Neuronal stem cell (in vitro differentiated cells): ENCODE measurements at regions not wholly inside any gene's neighbourhood (a gene's known extent, or its start where the extent isn't known, plus 50 kb on each side); places are given as distances from the start of the nearest gene placed in this dataset.
A peak's percentile ranks its signal among the peaks of the same experiment; 100 is the strongest.
"Not testable (repeated sequence)": the region's sequence is repeated elsewhere in the genome, so short reads cannot be mapped to it uniquely, and the experiment has no call there.

Source experiments
- DNase-seq: peaks from one replicate; pipeline ENCODE4 v3.0.0-alpha.2; 2013; ENCODE audit warnings: low spot score
- H2AFZ ChIP-seq: one replicate; pipeline ENCODE4 v1.6.1; 2013; ENCODE audit warnings: mild to moderate bottlenecking, low read length, inconsistent platforms
- H2AK5ac ChIP-seq: 2 replicates; pipeline ENCODE4 v1.6.1; 2013; ENCODE audit warnings: low read depth, mild to moderate bottlenecking, inconsistent platforms, low read length, moderate library complexity, mixed read lengths
- H2BK120ac ChIP-seq: 2 replicates; pipeline ENCODE4 v1.6.1; 2013; ENCODE audit warnings: low read depth, mild to moderate bottlenecking, inconsistent platforms, low read length, moderate library complexity, mixed read lengths
- H2BK12ac ChIP-seq: one replicate; pipeline ENCODE4 v1.6.1; 2013; ENCODE audit warnings: low read length, inconsistent platforms
- H2BK15ac ChIP-seq: 2 replicates; pipeline ENCODE4 v1.6.1; 2013; ENCODE audit warnings: mild to moderate bottlenecking, low read length, inconsistent platforms, mixed read lengths
- H2BK5ac ChIP-seq: one replicate; pipeline ENCODE4 v1.6.1; 2013; ENCODE audit warnings: inconsistent platforms, mild to moderate bottlenecking, low read length, moderate library complexity
- H3K14ac ChIP-seq: one replicate; pipeline ENCODE4 v1.6.1; 2013; ENCODE audit warnings: low read length, inconsistent platforms
- H3K18ac ChIP-seq: 2 replicates; pipeline ENCODE4 v1.6.1; 2013; ENCODE audit warnings: low read length, inconsistent platforms
- H3K23ac ChIP-seq: 2 replicates; pipeline ENCODE4 v1.6.1; 2013; ENCODE audit warnings: low read depth, mild to moderate bottlenecking, mixed read lengths, low read length, inconsistent platforms; ENCODE audit not compliant: poor library complexity
- H3K27ac ChIP-seq: replicated peaks from 3 replicates; pipeline ENCODE4 v1.5.1; 2013; ENCODE audit warnings: low read length, inconsistent platforms
- H3K27me3 ChIP-seq, 3 experiments: 2 replicates each; pipeline ENCODE4 v1.6.1; 2013; ENCODE audit warnings: low read length in 3 of 3, mild to moderate bottlenecking in 2 of 3, inconsistent platforms in 1 of 3, low read depth in 1 of 3, mixed read lengths in 1 of 3, moderate library complexity in 1 of 3; ENCODE audit not compliant: control insufficient read depth in 3 of 3, insufficient read depth in 3 of 3
- H3K36me3 ChIP-seq, 2 donors: replicated peaks in 1 of 2; 2 replicates each; pipeline ENCODE4 v1.6.1; 2013; ENCODE audit warnings: low read length in 2 of 2; ENCODE audit not compliant: control insufficient read depth in 2 of 2, insufficient read depth in 2 of 2
- H3K4ac ChIP-seq: 2 replicates; pipeline ENCODE4 v1.6.1; 2013; ENCODE audit warnings: inconsistent platforms, mild to moderate bottlenecking, low read length, moderate library complexity
- H3K4me1 ChIP-seq, 2 donors: 1 replicate in 1 of 2; 2 replicates in 1 of 2; pipeline ENCODE4 v1.6.1; 2013; ENCODE audit warnings: low read length in 2 of 2, low read depth in 1 of 2; ENCODE audit not compliant: control insufficient read depth in 2 of 2, insufficient read depth in 1 of 2
- H3K4me2 ChIP-seq: one replicate; pipeline ENCODE4 v1.6.1; 2013; ENCODE audit warnings: mild to moderate bottlenecking, low read length, inconsistent platforms; ENCODE audit not compliant: insufficient read depth, poor library complexity, severe bottlenecking
- H3K4me3 ChIP-seq, 2 donors: 2 replicates each; pipeline ENCODE4 v1.5.1; 2013; ENCODE audit warnings: low read length in 2 of 2, mild to moderate bottlenecking in 2 of 2, inconsistent platforms in 1 of 2, moderate library complexity in 1 of 2
- H3K79me1 ChIP-seq: one replicate; pipeline ENCODE4 v1.6.1; 2013; ENCODE audit warnings: low read depth, mild to moderate bottlenecking, inconsistent platforms, low read length, moderate library complexity
- H3K9ac ChIP-seq: one replicate; pipeline ENCODE4 v1.6.1; 2013; ENCODE audit warnings: mild to moderate bottlenecking, low read depth, low read length, inconsistent platforms; ENCODE audit not compliant: poor library complexity
- H3K9me3 ChIP-seq, 2 donors: replicated peaks in 1 of 2; 2 replicates each; pipeline versions ENCODE3 to v1.6.1; 2013; ENCODE audit warnings: low read length in 2 of 2, mild to moderate bottlenecking in 2 of 2, inconsistent platforms in 1 of 2, low read depth in 1 of 2, mixed read lengths in 1 of 2, moderate library complexity in 1 of 2; ENCODE audit not compliant: control insufficient read depth in 2 of 2, insufficient read depth in 1 of 2
- H4K8ac ChIP-seq: one replicate; pipeline ENCODE4 v1.6.1; 2013; ENCODE audit warnings: low read depth, mild to moderate bottlenecking, inconsistent platforms, low read length, moderate library complexity
- H4K91ac ChIP-seq: one replicate; pipeline ENCODE4 v1.6.1; 2013; ENCODE audit warnings: low read length, low read depth, mild to moderate bottlenecking, inconsistent platforms; ENCODE audit not compliant: poor library complexity
- WGBS, 2 donors: extraction: QIAGEN DNeasy Blood & Tissue Kit; methylation state at CpG; one replicate each; pipeline ENCODE4 v1.1.7; 2013; ENCODE audit warnings: missing lambda C conversion rate in 2 of 2, mixed read lengths in 1 of 2; ENCODE audit not compliant: insufficient read length in 2 of 2, insufficient replicate concordance in 1 of 2; ENCODE audit errors: extremely low coverage in 2 of 2; 5-methylcytosine and 5-hydroxymethylcytosine counted together

GRCh38 chr4:127015667-127016117, 617.1 kb upstream of the INTU start:
- H3K27ac ChIP-seq: no peak overlapping the region
- no peak overlapping the region for H2BK12ac ChIP-seq
- H4K91ac ChIP-seq: no peak overlapping the region
- H3K27me3 ChIP-seq: no peaks in the 10 kb centered on the region
- H3K9ac ChIP-seq: no peak overlapping the region
- no peak overlapping the region for H2BK15ac ChIP-seq
- no peak overlapping the region for H3K4ac ChIP-seq
- no peak overlapping the region for H3K23ac ChIP-seq
- H3K14ac ChIP-seq: no peak overlapping the region
- no peak overlapping the region for H2BK120ac ChIP-seq
- no peaks in the 10 kb centered on the region for H3K36me3 ChIP-seq
- peaks cover 2 to 7% of the 10 kb centered on the region in 2 donors for H3K4me1 ChIP-seq
- H2AK5ac ChIP-seq: no peak overlapping the region
- peak; percentile 42 for DNase-seq
- no peak overlapping the region for H3K18ac ChIP-seq
- H2AFZ ChIP-seq: peak overlapping the region; percentile 84
- H3K79me1 ChIP-seq: no peaks in the 10 kb centered on the region
- H3K4me2 ChIP-seq: no peak overlapping the region
- H3K4me3 ChIP-seq: no peak overlapping the region
- WGBS, 2 donors: no CpG with 5 or more reads among the region's 5 CpGs
- H3K9me3 ChIP-seq: no peaks in the 10 kb centered on the region
- no peak overlapping the region for H2BK5ac ChIP-seq
- no peak overlapping the region for H4K8ac ChIP-seq

GRCh38 chr4:127018381-127018780, 614.4 kb upstream of the INTU start:
- no CpG with 5 or more reads among the region's 2 CpGs for whole genome bisulfite sequencing, 2 donors
- H3K4me3 ChIP-seq: no peak overlapping the region
- H3K4ac ChIP-seq: no peak overlapping the region
- H3K23ac ChIP-seq: no peak overlapping the region
- H2BK120ac ChIP-seq: no peak overlapping the region
- H3K9ac ChIP-seq: no peak overlapping the region
- H3K4me1 ChIP-seq: peaks cover 2 to 7% of the 10 kb centered on the region in 2 donors
- H2AFZ ChIP-seq: no peak overlapping the region
- no peaks in the 10 kb centered on the region for H3K79me1 ChIP-seq
- no peak overlapping the region for H2BK15ac ChIP-seq
- H3K9me3 ChIP-seq: no peaks in the 10 kb centered on the region
- H3K4me2 ChIP-seq: no peak overlapping the region
- H2BK5ac ChIP-seq: no peak overlapping the region
- H4K8ac ChIP-seq: no peak overlapping the region
- H3K27ac ChIP-seq: no peak overlapping the region
- DNase-seq: no peak
- no peaks in the 10 kb centered on the region for H3K27me3 ChIP-seq
- H3K18ac ChIP-seq: no peak overlapping the region
- no peak overlapping the region for H3K14ac ChIP-seq
- H3K36me3 ChIP-seq: no peaks in the 10 kb centered on the region
- no peak overlapping the region for H2BK12ac ChIP-seq
- H2AK5ac ChIP-seq: no peak overlapping the region
- H4K91ac ChIP-seq: no peak overlapping the region

- not testable (repeated sequence) for H2AFZ ChIP-seq, H3K23ac ChIP-seq, H3K4me3 ChIP-seq, H2BK5ac ChIP-seq, H3K79me1 ChIP-seq, H2BK12ac ChIP-seq, H2BK120ac ChIP-seq, H3K27me3 ChIP-seq, H3K14ac ChIP-seq, H4K91ac ChIP-seq, H3K4me2 ChIP-seq, H3K27ac ChIP-seq, DNase-seq, H3K4me1 ChIP-seq, H3K9me3 ChIP-seq, H3K36me3 ChIP-seq, H3K4ac ChIP-seq, H3K18ac ChIP-seq, H3K9ac ChIP-seq, H2BK15ac ChIP-seq, H4K8ac ChIP-seq, H2AK5ac ChIP-seq
- WGBS, 2 donors: no CpG with 5 or more reads among the region's 15 CpGs
These were observed 611.9 kb upstream of the INTU start for GRCh38 chr4:127020831-127021230.

- no peaks in the 10 kb centered on the region for H3K79me1 ChIP-seq
- H3K9me3 ChIP-seq: peaks cover 2 to 9% of the 10 kb centered on the region in 2 donors
- H3K27me3 ChIP-seq: no peaks in the 10 kb centered on the region
- H3K4me3 ChIP-seq: peak overlapping the region in 1 of 2 donors; percentile 11
- no peak overlapping the region for H3K4ac ChIP-seq
- H3K9ac ChIP-seq: no peak overlapping the region
- H2BK120ac ChIP-seq: no peak overlapping the region
- no peak overlapping the region for H3K4me2 ChIP-seq
- no peak for DNase-seq
- no peak overlapping the region for H2BK15ac ChIP-seq
- H4K91ac ChIP-seq: no peak overlapping the region
- no peak overlapping the region for H2AFZ ChIP-seq
- no peak overlapping the region for H3K14ac ChIP-seq
- no peak overlapping the region for H2BK5ac ChIP-seq
- peak overlapping the region; percentile 58 for H2BK12ac ChIP-seq
- H3K23ac ChIP-seq: no peak overlapping the region
- H4K8ac ChIP-seq: no peak overlapping the region
- no peak overlapping the region for H3K27ac ChIP-seq
- no peaks in the 10 kb centered on the region for H3K4me1 ChIP-seq
- no CpG with 5 or more reads among the region's 3 CpGs for WGBS, 2 donors
- no peaks in the 10 kb centered on the region for H3K36me3 ChIP-seq
- peak overlapping the region; percentile 66 for H3K18ac ChIP-seq
- H2AK5ac ChIP-seq: no peak overlapping the region
These were observed 596.5 kb upstream of the INTU start for GRCh38 chr4:127036296-127036695.
